Astrocyte of the spinal cord (primary cell): ENCODE measurements at regions not wholly inside any gene's neighbourhood (a gene's known extent, or its start where the extent isn't known, plus 50 kb on each side); places are given as distances from the start of the nearest gene placed in this dataset.
"Not testable (repeated sequence)": the region's sequence is repeated elsewhere in the genome, so short reads cannot be mapped to it uniquely, and the experiment has no call there.

Source experiments
- DNase-seq: peaks from one replicate; pipeline ENCODE4 v3.0.0; 2011; ENCODE audit warnings: low read depth, low spot score
- H3K4me3 ChIP-seq: 2 replicates; pipeline ENCODE4 v1.5.1; 2011; ENCODE audit warnings: low read depth, mild to moderate bottlenecking, low read length, moderate library complexity
- CTCF ChIP-seq: IDR thresholded peaks from 2 replicates; pipeline ENCODE4 v1.5.1; 2012; ENCODE audit warnings: low read depth, mild to moderate bottlenecking, low read length, inconsistent platforms
- in situ Hi-C: cut with HindIII; loops from 2 replicates; pipeline ENCODE4 v1.10.0; 2017; ENCODE audit warnings: low sequenced_read_pairs

- no peak for TF ChIP-seq CTCF
- no peak overlapping the region for H3K4me3 ChIP-seq
- no peak for DNase-seq
- in situ Hi-C loops: no loop called here
These were observed 211.8 kb downstream of the TBC1D2B start for GRCh38 chr15:77865701-77866100.

- TF ChIP-seq CTCF: no peak
- H3K4me3 ChIP-seq: no peak overlapping the region
- in situ Hi-C loops: no loop called here
- no peak for DNase-seq
These were observed 212.4 kb downstream of the TBC1D2B start for GRCh38 chr15:77865106-77865610.

GRCh38 chr15:77864211-77865105 is 213.1 kb downstream of the TBC1D2B start:
- in situ Hi-C loops: no loop called here
- H3K4me3 ChIP-seq: no peak overlapping the region
- TF ChIP-seq CTCF: no peak
- DNase-seq: no peak

- TF ChIP-seq CTCF: no peak
- no peak for DNase-seq
- in situ Hi-C loops: no loop called here
- H3K4me3 ChIP-seq: no peak overlapping the region
These were observed 213.9 kb downstream of the TBC1D2B start for GRCh38 chr15:77863491-77864105.

- TF ChIP-seq CTCF: no peak
- H3K4me3 ChIP-seq: no peak overlapping the region
- in situ Hi-C loops: no loop called here
- DNase-seq: no peak
These were observed 214.8 kb downstream of the TBC1D2B start for GRCh38 chr15:77862651-77863104.

- in situ Hi-C loops, H3K4me3 ChIP-seq, DNase-seq: not testable (repeated sequence)
These were observed 215.4 kb downstream of the TBC1D2B start for GRCh38 chr15:77861997-77862635.
